ENCODE measurements at regions not wholly inside any gene's neighbourhood (a gene's known extent, or its start where the extent isn't known, plus 50 kb on each side); places are given as distances from the start of the nearest gene placed in this dataset.

GRCh38 chr1:117695796-117696490, 90.1 kb downstream of the TENT5C start:
- ATAC-seq, result peak; percentile 89
- DNase-seq (ENCODE audit: low spot score), result no peak
- Mint-ChIP-seq H3K4me3 (no peak overlapping the region), H3K27ac (no peak overlapping the region; the same call in 1 of the 2 replicates), H3K36me3 (no peaks in the 10 kb centered on the region), H3K9me3 (no peaks in the 10 kb centered on the region), H3K4me1 (peaks cover 7% of the 10 kb centered on the region), H3K27me3 (ENCODE audit: low read depth) (no peaks in the 10 kb centered on the region)
- ChIA-PET POLR2A (no interaction called here), CTCF (interaction anchor here (2.1 to 2.5 kb wide), 2 partner anchors 58 to 161 kb away, joined by 5 to 11 read pairs; no protein-coding TSS in a partner anchor)
- TF ChIP-seq, protein P1, sequence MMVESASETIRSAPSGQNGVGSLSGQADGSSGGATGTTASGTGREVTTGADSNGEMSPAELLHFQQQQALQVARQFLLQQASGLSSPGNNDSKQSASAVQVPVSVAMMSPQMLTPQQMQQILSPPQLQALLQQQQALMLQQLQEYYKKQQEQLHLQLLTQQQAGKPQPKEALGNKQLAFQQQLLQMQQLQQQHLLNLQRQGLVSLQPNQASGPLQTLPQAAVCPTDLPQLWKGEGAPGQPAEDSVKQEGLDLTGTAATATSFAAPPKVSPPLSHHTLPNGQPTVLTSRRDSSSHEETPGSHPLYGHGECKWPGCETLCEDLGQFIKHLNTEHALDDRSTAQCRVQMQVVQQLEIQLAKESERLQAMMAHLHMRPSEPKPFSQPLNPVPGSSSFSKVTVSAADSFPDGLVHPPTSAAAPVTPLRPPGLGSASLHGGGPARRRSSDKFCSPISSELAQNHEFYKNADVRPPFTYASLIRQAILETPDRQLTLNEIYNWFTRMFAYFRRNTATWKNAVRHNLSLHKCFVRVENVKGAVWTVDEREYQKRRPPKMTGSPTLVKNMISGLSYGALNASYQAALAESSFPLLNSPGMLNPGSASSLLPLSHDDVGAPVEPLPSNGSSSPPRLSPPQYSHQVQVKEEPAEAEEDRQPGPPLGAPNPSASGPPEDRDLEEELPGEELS (CRISPR knock-in tag; IDR thresholded peaks at IDR 0.05), result no peak
- TF ChIP-seq CTCF (IDR thresholded peaks at IDR 0.05), result no peak
- TF ChIP-seq USF1 (CRISPR knock-in tag; IDR thresholded peaks at IDR 0.05), result no peak
- no peak for TF ChIP-seq FOXP1 (CRISPR knock-in tag; IDR thresholded peaks at IDR 0.05; ENCODE audit: borderline replicate concordance)
- no peak for TF ChIP-seq ELF4 (CRISPR knock-in tag; IDR thresholded peaks at IDR 0.05; ENCODE audit: low read depth)
- TF ChIP-seq, protein P2, sequence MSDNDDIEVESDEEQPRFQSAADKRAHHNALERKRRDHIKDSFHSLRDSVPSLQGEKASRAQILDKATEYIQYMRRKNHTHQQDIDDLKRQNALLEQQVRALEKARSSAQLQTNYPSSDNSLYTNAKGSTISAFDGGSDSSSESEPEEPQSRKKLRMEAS (CRISPR knock-in tag; IDR thresholded peaks at IDR 0.05), result no peak
- TF ChIP-seq ZNF281 (CRISPR knock-in tag; IDR thresholded peaks at IDR 0.05), result no peak
- no peak for TF ChIP-seq STAT6 (CRISPR knock-in tag; conservative IDR thresholded peaks at IDR 0.05; ENCODE audit: low read depth)
- TF ChIP-seq ZBTB21 (CRISPR knock-in tag; IDR thresholded peaks at IDR 0.05; ENCODE audit: borderline replicate concordance), result no peak
- no peak for TF ChIP-seq GTF2I (CRISPR knock-in tag; conservative IDR thresholded peaks at IDR 0.05)
- TF ChIP-seq ETV6 (CRISPR knock-in tag; IDR thresholded peaks at IDR 0.05), result no peak
- no peak for TF ChIP-seq ZNF121 (CRISPR knock-in tag; IDR thresholded peaks at IDR 0.05)
- TF ChIP-seq PREB (CRISPR knock-in tag; IDR thresholded peaks at IDR 0.05; ENCODE audit: borderline replicate concordance), result no peak

Measured in WTC11 (cell line).